GM12878 (cell line): ENCODE measurements at regions not wholly inside any gene's neighbourhood (a gene's known extent, or its start where the extent isn't known, plus 50 kb on each side); places are given as distances from the start of the nearest gene placed in this dataset.
A peak's percentile ranks its signal among the peaks of the same experiment; 100 is the strongest.

Experiments used
- ATAC-seq: fragments of 200-7000 bp; cut with Tn5 transposase; 3 replicates; pipeline ENCODE4 v1.9.1; 2020; ENCODE audit warnings: mild to moderate bottlenecking, moderate library complexity
- BruUV-seq: library from RNA; stranded (reverse); fragments of 400-500 nt; replicated peaks from 2 replicates; lab custom pipeline; 2021; lab: Mats Ljungman, UMichigan
- CTCF ChIA-PET: fragments of 300-600 bp; sonication (Branson Sonifier 250); formaldehyde crosslinking; extraction: SDS; loops from one replicate; lab custom pipeline; 2021; ENCODE audit warnings: inconsistent platforms; lab: Yijun Ruan, JAX
- POLR2A ChIA-PET: fragments of 350-600 bp; formaldehyde crosslinking; extraction: SDS; loops from one replicate; lab custom pipeline; 2021; ENCODE audit warnings: inconsistent platforms; lab: Charles Lee
- RAD21 ChIA-PET: fragments of 300-600 bp; sonication (Branson Sonifier 250); formaldehyde crosslinking; loops from one replicate; lab custom pipeline; 2023; ENCODE audit warnings: antibody characterized with exemption; ENCODE audit not compliant: unreplicated experiment; lab: Charles Lee
- SMC1A ChIA-PET: fragments of 300-600 bp; sonication (Branson Sonifier 250); formaldehyde crosslinking; loops from one replicate; lab custom pipeline; 2023; ENCODE audit not compliant: unreplicated experiment, uncharacterized antibody; lab: Charles Lee
- DNase-seq: peaks from one replicate; pipeline ENCODE4 v3.0.0-alpha.2; 2011; ENCODE audit warnings: low read depth, low spot score
- FAIRE-seq: peaks from 3 replicates; lab custom pipeline; 2011; peaks lifted over from hg19 to GRCh38; lab: Jason Lieb, UNC
- H2AFZ ChIP-seq: 2 replicates; pipeline ENCODE4 v1.6.0; 2011; ENCODE audit warnings: low read depth, low read length, control low read depth; ENCODE audit not compliant: control insufficient read depth
- H3K27ac ChIP-seq: 2 replicates; pipeline ENCODE4 v1.5.1; 2011; ENCODE audit warnings: control low read depth; ENCODE audit not compliant: control insufficient read depth, insufficient read depth
- H3K27me3 ChIP-seq, 2 experiments: replicated peaks in 1 of 2; 2 replicates each; pipeline versions ENCODE4 v1.6.0 to v1.6.1; 2011; ENCODE audit warnings: low read length in 1 of 2; ENCODE audit not compliant: control insufficient read depth in 2 of 2, insufficient read depth in 2 of 2
- H3K36me3 ChIP-seq, 2 experiments: 2 replicates each; pipeline ENCODE4 v1.5.1; 2011; ENCODE audit warnings: low read length in 1 of 2; ENCODE audit not compliant: control insufficient read depth in 2 of 2, insufficient read depth in 2 of 2
- H3K4me1 ChIP-seq: 2 replicates; pipeline ENCODE4 v1.6.1; 2011; ENCODE audit warnings: mild to moderate bottlenecking, low read length, moderate library complexity, mixed read lengths; ENCODE audit not compliant: control insufficient read depth, insufficient read depth
- H3K4me2 ChIP-seq: 2 replicates; pipeline ENCODE4 v1.6.0; 2011; ENCODE audit warnings: control low read depth; ENCODE audit not compliant: control insufficient read depth, insufficient read depth
- H3K4me3 ChIP-seq: fragments of 200-600 bp; sonication (generic); 2 replicates; pipeline ENCODE4 v1.5.1; 2016
- H3K79me2 ChIP-seq: 2 replicates; pipeline ENCODE4 v1.6.0; 2011; ENCODE audit warnings: low read length; ENCODE audit not compliant: control insufficient read depth, insufficient read depth
- H3K9ac ChIP-seq: 2 replicates; pipeline ENCODE4 v1.8.0; 2011; ENCODE audit warnings: low read length, control low read depth, mixed read lengths; ENCODE audit not compliant: control insufficient read depth, insufficient read depth
- H3K9me3 ChIP-seq: replicated peaks from 3 replicates; pipeline ENCODE4 v1.5.1; 2011; ENCODE audit warnings: mild to moderate bottlenecking, low read length; ENCODE audit not compliant: control insufficient read depth, insufficient read depth
- H4K20me1 ChIP-seq: 2 replicates; pipeline ENCODE4 v1.6.0; 2011; ENCODE audit not compliant: control insufficient read depth, insufficient read depth
- BACH1 ChIP-seq: fragments of 450-650 bp; IDR thresholded peaks from 2 replicates; pipeline ENCODE4 v1.6.1; 2017; ENCODE audit warnings: mild to moderate bottlenecking, borderline replicate concordance
- BCL11A ChIP-seq: IDR thresholded peaks from 2 replicates; pipeline ENCODE4 v1.6.1; 2011; ENCODE audit warnings: low read depth, low read length
- CREM ChIP-seq: IDR thresholded peaks from 2 replicates; pipeline ENCODE4 v1.6.1; 2014; ENCODE audit warnings: antibody characterized with exemption, low read depth
- CUX1 ChIP-seq: IDR thresholded peaks from 2 replicates; pipeline ENCODE4 v1.6.1; 2012; ENCODE audit warnings: improper control_type of control experiment, low read depth, low read length; ENCODE audit not compliant: insufficient replicate concordance
- ETV6 ChIP-seq, 2 experiments: fragments of 450-650 bp in 1 of 2; IDR thresholded peaks in 1 of 2; conservative IDR thresholded peaks in 1 of 2; 2 replicates each; pipeline ENCODE4 v1.6.1; 2014; ENCODE audit warnings: antibody characterized with exemption in 1 of 2, borderline replicate concordance in 1 of 2, low read depth in 1 of 2, mild to moderate bottlenecking in 1 of 2, moderate library complexity in 1 of 2
- EZH2 ChIP-seq: IDR thresholded peaks from 2 replicates; pipeline ENCODE4 v1.6.1; 2012; ENCODE audit warnings: low read depth, mild to moderate bottlenecking, control low read depth, inconsistent platforms, low read length, borderline replicate concordance; ENCODE audit not compliant: control insufficient read depth
- IKZF1 ChIP-seq: fragments of 450-650 bp; conservative IDR thresholded peaks from 2 replicates; pipeline ENCODE4 v1.6.1; 2017; ENCODE audit warnings: antibody characterized with exemption, mild to moderate bottlenecking
- MLLT1 ChIP-seq: fragments of 450-650 bp; IDR thresholded peaks from 2 replicates; pipeline ENCODE4 v1.6.1; 2016; ENCODE audit warnings: mild to moderate bottlenecking
- MTA3 ChIP-seq: IDR thresholded peaks from 2 replicates; pipeline ENCODE4 v1.6.1; 2012; ENCODE audit warnings: low read length, inconsistent platforms, borderline replicate concordance
- NKRF ChIP-seq: fragments of 450-650 bp; conservative IDR thresholded peaks from 2 replicates; pipeline ENCODE4 v1.6.1; 2017; ENCODE audit warnings: mild to moderate bottlenecking, moderate library complexity
- POLR2A ChIP-seq: IDR thresholded peaks from 2 replicates; pipeline ENCODE4 v1.6.1; 2011; ENCODE audit warnings: low read depth, mild to moderate bottlenecking, low read length
- RBBP5 ChIP-seq: fragments of 200-600 bp; sonication (generic); conservative IDR thresholded peaks from 2 replicates; pipeline ENCODE4 v1.6.1; 2016
- TCF7 ChIP-seq: IDR thresholded peaks from 2 replicates; pipeline ENCODE4 v1.6.1; 2014; ENCODE audit warnings: antibody characterized with exemption, borderline replicate concordance
- ZSCAN29 ChIP-seq: fragments of 450-650 bp; IDR thresholded peaks from 2 replicates; pipeline ENCODE4 v1.6.1; 2017; ENCODE audit warnings: mild to moderate bottlenecking, moderate library complexity
- WGBS: methylation state at CpG from one replicate; pipeline ENCODE4 v1.1.6; 2016; ENCODE audit warnings: low lambda C conversion rate; ENCODE audit not compliant: insufficient replicate concordance, insufficient coverage; ENCODE audit errors: missing lambda C conversion rate; 5-methylcytosine and 5-hydroxymethylcytosine counted together
- in situ Hi-C: fragments of 300-500 bp; cut with MboI; formaldehyde crosslinking; loops from 9 replicates; pipeline ENCODE4 v1.14.3; 2018; ENCODE audit warnings: mixed read lengths
- intact Hi-C: fragments of 100-400 bp; cut with micrococcal nuclease; formaldehyde crosslinking; loops from one replicate; pipeline ENCODE4 v1.14.2; 2022; ENCODE audit not compliant: unreplicated experiment

- ATAC-seq (peak; percentile 89), DNase-seq (peak; percentile 38), FAIRE-seq (no peak)
- RAD21 ChIA-PET = interaction anchor here (0.9 to 1.8 kb wide), 6 partner anchors 10 to 124 kb away, joined by 3 to 4 read pairs (median 4); no protein-coding TSS in a partner anchor
- Histone ChIP-seq H3K4me3 (no peak overlapping the region), H3K9me3 (no peaks in the 10 kb centered on the region), H3K27me3 (no peaks in the 10 kb centered on the region), H3K79me2 (no peaks in the 10 kb centered on the region), H2AFZ (no peak overlapping the region), H3K27ac (no peak overlapping the region), H3K4me1 (no peaks in the 10 kb centered on the region), H3K36me3 (no peaks in the 10 kb centered on the region), H4K20me1 (no peaks in the 10 kb centered on the region), H3K9ac (no peak overlapping the region), H3K4me2 (no peak overlapping the region)
- intact Hi-C loops = loop anchor here (5.0 to 10.0 kb wide), 2 partner anchors 111 to 159 kb away; no protein-coding TSS in a partner anchor
- SMC1A ChIA-PET = interaction anchor here (0.8 to 2.4 kb wide), 13 partner anchors 11 to 477 kb away, joined by 3 to 11 read pairs (median 3); no protein-coding TSS in a partner anchor
- no TSS peak for BruUV-seq
- 0% methylated on average over 3 of the region's 3 CpGs for WGBS
- POLR2A ChIA-PET = interaction anchor here (0.9 to 1.2 kb wide), 3 partner anchors 34 to 214 kb away, joined by 3 read pairs; no protein-coding TSS in a partner anchor
- in situ Hi-C loops = no loop called here
- CTCF ChIA-PET = interaction anchor here (1.0 kb wide), 1 partner anchor 8 kb away, joined by 3 read pairs; no protein-coding TSS in a partner anchor
- no peak for TF ChIP-seq CUX1
- TF ChIP-seq ETV6 (conservative IDR thresholded peaks at IDR 0.05 in 1 of 2, IDR thresholded peaks at IDR 0.05 in 1 of 2; ENCODE audit: borderline replicate concordance in 1 of 2, low read depth in 1 of 2) = no peak
- no peak for TF ChIP-seq EZH2
- TF ChIP-seq BACH1 = no peak
- 0 out of 2 replicates have a peak, but pooled peaks have one; percentile 17 for TF ChIP-seq CREM
- TF ChIP-seq TCF7 = no peak
- 0 out of 2 replicates have a peak, but pooled peaks have one; percentile 15 for TF ChIP-seq MLLT1
- TF ChIP-seq IKZF1 = peak; percentile 71
- no peak for TF ChIP-seq POLR2A
- no peak for TF ChIP-seq RBBP5
- no peak for TF ChIP-seq NKRF
- no peak for TF ChIP-seq ZSCAN29
- TF ChIP-seq BCL11A = peak; percentile 83
- no peak for TF ChIP-seq MTA3
Observed at GRCh38 chr2:122863532-122863931, 1108.1 kb downstream of the TSN start.
